Testis (tissue), 2 donors: ENCODE measurements at regions not wholly inside any gene's neighbourhood (a gene's known extent, or its start where the extent isn't known, plus 50 kb on each side); places are given as distances from the start of the nearest gene placed in this dataset.

Source experiments
- POLR2A ChIP-seq: fragments of 450-650 bp; IDR thresholded peaks from one replicate; pipeline ENCODE4 v1.6.1; 2017; ENCODE audit warnings: antibody characterized with exemption, mild to moderate bottlenecking, moderate library complexity
- TF ChIP-seq, protein P1 (sequence below), 3 experiments: fragments of 450-650 bp in 2 of 3; fragments of 200-600 bp in 1 of 3; sonication (generic) in 1 of 3; IDR thresholded peaks; one replicate each; pipeline ENCODE4 v1.5.1; 2016 to 2019; ENCODE audit warnings: antibody characterized with exemption in 3 of 3, mild to moderate bottlenecking in 2 of 3, moderate library complexity in 1 of 3

DNA sequence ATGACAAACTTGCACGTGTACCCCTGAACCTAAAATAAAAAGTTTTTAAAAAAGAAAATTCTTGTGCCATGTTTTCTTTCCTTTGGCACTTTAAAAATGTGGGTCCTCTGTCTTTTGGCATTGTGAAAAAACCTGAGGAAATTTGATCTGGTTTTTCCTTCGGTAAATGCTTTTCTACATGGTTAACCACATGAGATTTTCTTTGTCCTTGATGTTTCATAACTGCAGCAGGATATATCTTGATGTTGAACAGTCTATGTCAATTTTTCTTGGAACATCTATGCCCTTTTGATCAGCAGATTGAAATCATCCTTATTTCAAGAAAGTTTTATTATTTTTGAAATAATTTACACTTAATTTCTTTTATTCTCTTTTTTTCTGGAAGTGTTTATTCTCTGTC lies 109.1 kb downstream of the TMEM17 start:
- no peak for TF ChIP-seq POLR2A
- TF ChIP-seq, protein P1, sequence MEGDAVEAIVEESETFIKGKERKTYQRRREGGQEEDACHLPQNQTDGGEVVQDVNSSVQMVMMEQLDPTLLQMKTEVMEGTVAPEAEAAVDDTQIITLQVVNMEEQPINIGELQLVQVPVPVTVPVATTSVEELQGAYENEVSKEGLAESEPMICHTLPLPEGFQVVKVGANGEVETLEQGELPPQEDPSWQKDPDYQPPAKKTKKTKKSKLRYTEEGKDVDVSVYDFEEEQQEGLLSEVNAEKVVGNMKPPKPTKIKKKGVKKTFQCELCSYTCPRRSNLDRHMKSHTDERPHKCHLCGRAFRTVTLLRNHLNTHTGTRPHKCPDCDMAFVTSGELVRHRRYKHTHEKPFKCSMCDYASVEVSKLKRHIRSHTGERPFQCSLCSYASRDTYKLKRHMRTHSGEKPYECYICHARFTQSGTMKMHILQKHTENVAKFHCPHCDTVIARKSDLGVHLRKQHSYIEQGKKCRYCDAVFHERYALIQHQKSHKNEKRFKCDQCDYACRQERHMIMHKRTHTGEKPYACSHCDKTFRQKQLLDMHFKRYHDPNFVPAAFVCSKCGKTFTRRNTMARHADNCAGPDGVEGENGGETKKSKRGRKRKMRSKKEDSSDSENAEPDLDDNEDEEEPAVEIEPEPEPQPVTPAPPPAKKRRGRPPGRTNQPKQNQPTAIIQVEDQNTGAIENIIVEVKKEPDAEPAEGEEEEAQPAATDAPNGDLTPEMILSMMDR (IDR thresholded peaks at IDR 0.05): no peak
